COLO668 (cell line): ENCODE measurements at regions not wholly inside any gene's neighbourhood (a gene's known extent, or its start where the extent isn't known, plus 50 kb on each side); places are given as distances from the start of the nearest gene placed in this dataset.
"Not testable (repeated sequence)": the region's sequence is repeated elsewhere in the genome, so short reads cannot be mapped to it uniquely, and the experiment has no call there.

Source experiments
- DNase-seq: peaks from one replicate; lab custom pipeline; 2025; ENCODE audit not compliant: unreplicated experiment; lab: John Stamatoyannopoulos, UW

GRCh38 chr14:24744641-24745040 lies 110.7 kb upstream of the GZMB start:
- no peak for DNase-seq

GRCh38 chr14:24741871-24742270 lies 107.9 kb upstream of the GZMB start:
- no peak for DNase-seq

GRCh38 chr14:24735984-24736630 lies 102.1 kb upstream of the GZMB start:
- DNase-seq = no peak

GRCh38 chr14:24734917-24735500 lies 101.0 kb upstream of the GZMB start:
- DNase-seq = peak; percentile 36

GRCh38 chr14:24726480-24726879 lies 92.5 kb upstream of the GZMB start:
- no peak for DNase-seq

GRCh38 chr14:24725311-24725710 lies 91.3 kb upstream of the GZMB start:
- no peak for DNase-seq

GRCh38 chr14:24721775-24722174 lies 87.8 kb upstream of the GZMB start:
- no peak for DNase-seq

GRCh38 chr14:24715239-24715638 lies 81.2 kb upstream of the GZMB start:
- DNase-seq = no peak

- DNase-seq = no peak
Measured at GRCh38 chr14:24713404-24713803, 79.4 kb upstream of the GZMB start.

GRCh38 chr14:24712909-24713308 lies 78.9 kb upstream of the GZMB start:
- DNase-seq = no peak

GRCh38 chr14:24712374-24712773 lies 78.4 kb upstream of the GZMB start:
- no peak for DNase-seq

GRCh38 chr14:24710403-24711112 lies 76.6 kb upstream of the GZMB start:
- peak; percentile 38 for DNase-seq

GRCh38 chr14:24708684-24709083 lies 74.7 kb upstream of the GZMB start:
- DNase-seq = no peak

GRCh38 chr14:24706351-24706750 lies 72.4 kb upstream of the GZMB start:
- DNase-seq = no peak

GRCh38 chr14:24705840-24706239 lies 71.8 kb upstream of the GZMB start:
- no peak for DNase-seq

GRCh38 chr14:24701062-24701461 lies 67.1 kb upstream of the GZMB start:
- no peak for DNase-seq

- DNase-seq = no peak
Measured at GRCh38 chr14:24700511-24700910, 66.5 kb upstream of the GZMB start.

GRCh38 chr14:24699052-24699451 lies 65.1 kb upstream of the GZMB start:
- DNase-seq = no peak

GRCh38 chr14:24696280-24696920 lies 62.4 kb upstream of the GZMB start:
- DNase-seq = not testable (repeated sequence)

- no peak for DNase-seq
Measured at GRCh38 chr14:24695265-24696241, 61.6 kb upstream of the GZMB start.

- no peak for DNase-seq
Measured at GRCh38 chr14:24694680-24695079, 60.7 kb upstream of the GZMB start.
